A549 (cell line): ENCODE measurements at regions not wholly inside any gene's neighbourhood (a gene's known extent, or its start where the extent isn't known, plus 50 kb on each side); places are given as distances from the start of the nearest gene placed in this dataset.

ENCODE experiments used
- CTCF ChIP-seq: fragments of >200 bp; sonication (Bioruptor Twin); formaldehyde crosslinking; IDR thresholded peaks from 3 replicates; pipeline ENCODE4 v1.5.1; 2016
- EP300 ChIP-seq, 2 experiments: fragments of >200 bp; sonication (Bioruptor Twin); formaldehyde crosslinking; IDR thresholded peaks; 2 replicates in 1 of 2; 3 replicates in 1 of 2; pipeline ENCODE4 v1.6.1; 2016 to 2017
- MAZ ChIP-seq: fragments of 150-350 bp; IDR thresholded peaks from 2 replicates; pipeline ENCODE4 v1.6.1; 2014; ENCODE audit warnings: antibody characterized with exemption, low read depth, low read length, borderline replicate concordance
- PHF8 ChIP-seq: fragments of 200-600 bp; sonication (generic); IDR thresholded peaks from 2 replicates; pipeline ENCODE4 v1.6.1; 2016; ENCODE audit warnings: low read depth, mild to moderate bottlenecking, antibody characterized with exemption, moderate library complexity, borderline replicate concordance
- REST ChIP-seq: fragments of 200-600 bp; sonication (generic); IDR thresholded peaks from 2 replicates; pipeline ENCODE4 v1.6.1; 2016; ENCODE audit warnings: antibody characterized with exemption, mild to moderate bottlenecking, moderate library complexity
- TFCP2L1 ChIP-seq: fragments of 250-450 bp; sonication (Bioruptor Pico); IDR thresholded peaks from 2 replicates; pipeline ENCODE4 v1.5.0; 2021; ENCODE audit warnings: mild to moderate bottlenecking

- no peak for TF ChIP-seq MAZ
- TF ChIP-seq REST, result no peak
- TF ChIP-seq CTCF, result no peak
- no peak for TF ChIP-seq EP300 (IDR thresholded peaks at IDR 0.05)
- no peak for TF ChIP-seq TFCP2L1 (CRISPR knock-in tag)
- no peak for TF ChIP-seq PHF8
Measured at GRCh38 chr6:170480050-170480692, 72.9 kb downstream of the PSMB1 start.
